ENCODE measurements at regions not wholly inside any gene's neighbourhood (a gene's known extent, or its start where the extent isn't known, plus 50 kb on each side); places are given as distances from the start of the nearest gene placed in this dataset.

- TF ChIP-seq CTCF (IDR thresholded peaks at IDR 0.05) (no peak), EZH2phosphoT487 (IDR thresholded peaks at IDR 0.05) (no peak), EZH2 (IDR thresholded peaks at IDR 0.05) (no peak)
Observed at GRCh38 chr6:137756788-137757187, 110.3 kb upstream of the TNFAIP3 start.

Data from neural progenitor cell (in vitro differentiated cells).